Sigmoid colon (tissue), 6 donors: ENCODE measurements at regions not wholly inside any gene's neighbourhood (a gene's known extent, or its start where the extent isn't known, plus 50 kb on each side); places are given as distances from the start of the nearest gene placed in this dataset.

Experiments
- DNase-seq: peaks from one replicate; pipeline ENCODE4 v3.0.0-alpha.2; 2019
- H3K27ac ChIP-seq, 4 donors: fragments of 200-600 bp; sonication (generic); one replicate each; pipeline ENCODE4 v1.5.1; 2016 to 2019; ENCODE audit warnings: mild to moderate bottlenecking in 1 of 4
- H3K27me3 ChIP-seq, 3 donors: fragments of 200-600 bp; sonication (generic); one replicate each; pipeline ENCODE4 v1.5.1; 2019; ENCODE audit warnings: mild to moderate bottlenecking in 1 of 3
- H3K36me3 ChIP-seq, 4 donors: fragments of 200-600 bp; sonication (generic); one replicate each; pipeline ENCODE4 v1.5.1; 2016 to 2019
- H3K4me1 ChIP-seq, 4 donors: fragments of 200-600 bp; sonication (generic); one replicate each; pipeline ENCODE4 v1.5.1; 2017 to 2019
- H3K4me3 ChIP-seq, 4 donors: fragments of 200-600 bp; sonication (generic); one replicate each; pipeline ENCODE4 v1.5.1; 2017 to 2019; ENCODE audit warnings: mild to moderate bottlenecking in 2 of 4, moderate library complexity in 1 of 4
- H3K9me3 ChIP-seq, 4 donors: fragments of 200-600 bp in 3 of 4; sonication (generic) in 3 of 4; one replicate each; pipeline versions ENCODE4 v1.5.1 to v1.6.1; 2013 to 2019
- EP300 ChIP-seq, 4 donors: sonication (generic); formaldehyde crosslinking; IDR thresholded peaks; one replicate each; pipeline ENCODE4 v1.6.1; 2017; ENCODE audit warnings: antibody characterized with exemption in 4 of 4
- POLR2A ChIP-seq, 2 donors: fragments of 450-650 bp; IDR thresholded peaks; one replicate each; pipeline ENCODE4 v1.6.1; 2016; ENCODE audit warnings: antibody characterized with exemption in 2 of 2, mild to moderate bottlenecking in 2 of 2, moderate library complexity in 2 of 2
- POLR2AphosphoS5 ChIP-seq, 4 donors: sonication (generic); formaldehyde crosslinking; IDR thresholded peaks; one replicate each; pipeline ENCODE4 v1.6.1; 2017; ENCODE audit warnings: antibody characterized with exemption in 4 of 4
- WGBS, 2 donors: extraction: QIAGEN DNeasy Blood & Tissue Kit; methylation state at CpG; one replicate each; pipeline ENCODE4 v1.1.7; 2013; 5-methylcytosine and 5-hydroxymethylcytosine counted together
- intact Hi-C: fragments of 100-400 bp; cut with DNase I; formaldehyde crosslinking; loops from one replicate; pipeline ENCODE4 v1.15.1; 2023
- TF ChIP-seq, protein P1 (sequence below), 4 experiments: fragments of 450-650 bp in 3 of 4; fragments of 200-600 bp in 1 of 4; IDR thresholded peaks; one replicate each; pipeline ENCODE4 v1.5.1; 2016 to 2019; ENCODE audit warnings: antibody characterized with exemption in 4 of 4, mild to moderate bottlenecking in 3 of 4, moderate library complexity in 2 of 4
- donor health status: healthy with polysubstance abuse.
- donor health status: healthy.

DNA sequence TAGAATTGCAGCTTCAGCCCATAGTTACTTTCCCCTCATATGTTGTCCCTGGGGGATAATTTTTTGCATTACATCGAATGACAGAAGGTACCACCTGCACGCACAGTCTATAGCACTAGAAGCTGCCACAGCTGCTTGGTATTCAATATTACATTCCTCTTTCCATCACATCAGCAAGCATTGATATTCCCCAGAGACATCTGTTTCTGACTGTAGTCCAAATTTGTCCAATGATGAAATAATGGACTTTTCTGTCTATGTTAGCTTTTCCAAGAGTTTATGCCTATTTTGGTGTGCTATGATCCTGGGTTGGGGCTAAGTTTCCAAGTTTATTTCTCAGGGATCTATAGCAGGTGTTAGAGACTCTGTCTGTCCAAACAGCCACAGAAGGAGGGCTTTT is 335.4 kb downstream of the LRIG3 start:
- Histone ChIP-seq H3K9me3 (no peaks in the 10 kb centered on the region), H3K27ac (peak overlapping the region in 3 of 4 donors; percentile 53 to 59 (median 53)), H3K4me1 (no peaks in the 10 kb centered on the region), H3K27me3 (no peaks in the 10 kb centered on the region), H3K36me3 (no peaks in the 10 kb centered on the region), H3K4me3 (no peak overlapping the region)
- no peak for DNase-seq
- 78 to 89% methylated on average over 2 of the region's 2 CpGs for WGBS, 2 donors
- TF ChIP-seq POLR2AphosphoS5 (IDR thresholded peaks at IDR 0.05) (peak in 1 of 4 donors; percentile 44), POLR2A (IDR thresholded peaks at IDR 0.05) (no peak)
- intact Hi-C loops: no loop called here

DNA sequence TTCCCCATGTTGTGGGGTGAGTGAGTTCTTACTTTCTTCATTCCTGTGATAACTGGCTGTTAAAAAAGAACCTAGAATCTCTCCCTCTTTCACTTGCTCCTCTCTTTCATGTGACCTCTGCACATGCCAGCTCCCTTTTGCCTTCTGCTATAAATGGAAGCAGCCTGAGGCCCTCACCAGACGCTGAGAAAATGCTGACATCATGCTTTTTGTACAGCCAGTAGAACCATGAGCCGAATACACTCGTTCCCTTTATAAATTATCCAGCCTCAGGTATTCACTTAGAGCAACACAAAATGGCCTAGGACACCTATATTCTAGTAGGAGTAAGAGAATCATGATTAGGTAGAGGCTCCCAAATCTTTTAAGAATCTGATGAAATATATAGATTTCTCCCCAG is 333.5 kb downstream of the LRIG3 start:
- no peaks in the 10 kb centered on the region for H3K9me3 ChIP-seq
- no peak overlapping the region for H3K27ac ChIP-seq
- H3K36me3 ChIP-seq: no peaks in the 10 kb centered on the region
- H3K27me3 ChIP-seq: no peaks in the 10 kb centered on the region
- intact Hi-C loops: no loop called here
- no peak for DNase-seq
- H3K4me3 ChIP-seq: no peak overlapping the region
- TF ChIP-seq, protein P1, sequence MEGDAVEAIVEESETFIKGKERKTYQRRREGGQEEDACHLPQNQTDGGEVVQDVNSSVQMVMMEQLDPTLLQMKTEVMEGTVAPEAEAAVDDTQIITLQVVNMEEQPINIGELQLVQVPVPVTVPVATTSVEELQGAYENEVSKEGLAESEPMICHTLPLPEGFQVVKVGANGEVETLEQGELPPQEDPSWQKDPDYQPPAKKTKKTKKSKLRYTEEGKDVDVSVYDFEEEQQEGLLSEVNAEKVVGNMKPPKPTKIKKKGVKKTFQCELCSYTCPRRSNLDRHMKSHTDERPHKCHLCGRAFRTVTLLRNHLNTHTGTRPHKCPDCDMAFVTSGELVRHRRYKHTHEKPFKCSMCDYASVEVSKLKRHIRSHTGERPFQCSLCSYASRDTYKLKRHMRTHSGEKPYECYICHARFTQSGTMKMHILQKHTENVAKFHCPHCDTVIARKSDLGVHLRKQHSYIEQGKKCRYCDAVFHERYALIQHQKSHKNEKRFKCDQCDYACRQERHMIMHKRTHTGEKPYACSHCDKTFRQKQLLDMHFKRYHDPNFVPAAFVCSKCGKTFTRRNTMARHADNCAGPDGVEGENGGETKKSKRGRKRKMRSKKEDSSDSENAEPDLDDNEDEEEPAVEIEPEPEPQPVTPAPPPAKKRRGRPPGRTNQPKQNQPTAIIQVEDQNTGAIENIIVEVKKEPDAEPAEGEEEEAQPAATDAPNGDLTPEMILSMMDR (IDR thresholded peaks at IDR 0.05): no peak
- TF ChIP-seq POLR2AphosphoS5 (IDR thresholded peaks at IDR 0.05): no peak
- no peak for TF ChIP-seq POLR2A (IDR thresholded peaks at IDR 0.05)
- no peak for TF ChIP-seq EP300 (IDR thresholded peaks at IDR 0.05)
- H3K4me1 ChIP-seq: no peaks in the 10 kb centered on the region
- WGBS, 2 donors: 72 to 75% methylated on average over 3 of the region's 3 CpGs

DNA sequence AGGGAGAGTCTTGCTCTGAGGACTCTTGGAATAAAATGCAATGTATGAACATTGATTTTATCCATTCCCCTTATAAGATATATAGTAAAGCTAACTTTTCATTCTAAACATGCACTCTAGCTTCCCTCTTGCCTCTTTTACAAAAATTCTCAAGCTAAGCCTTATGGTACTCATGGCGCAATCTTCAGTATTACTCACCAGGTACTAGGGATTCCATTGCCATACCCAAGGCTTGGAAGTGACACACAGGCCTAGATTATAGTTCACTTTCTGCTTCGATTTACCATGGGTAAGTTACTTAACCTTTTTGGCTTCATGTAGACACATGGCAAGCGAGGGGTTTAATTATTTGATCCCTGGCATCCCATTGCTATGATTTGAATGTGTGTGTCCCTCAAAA is 331.5 kb downstream of the LRIG3 start:
- Histone ChIP-seq H3K4me3 (no peak overlapping the region), H3K4me1 (peaks cover 0 to 18% (median 17%) of the 10 kb centered on the region in 4 donors), H3K27ac (no peak overlapping the region), H3K27me3 (no peaks in the 10 kb centered on the region), H3K9me3 (no peaks in the 10 kb centered on the region), H3K36me3 (no peaks in the 10 kb centered on the region)
- DNase-seq: no peak
- 75% methylated on average over 3 of the region's 3 CpGs for WGBS, 2 donors
- intact Hi-C loops: no loop called here
- TF ChIP-seq EP300 (IDR thresholded peaks at IDR 0.05) (no peak), POLR2A (IDR thresholded peaks at IDR 0.05) (no peak)

DNA sequence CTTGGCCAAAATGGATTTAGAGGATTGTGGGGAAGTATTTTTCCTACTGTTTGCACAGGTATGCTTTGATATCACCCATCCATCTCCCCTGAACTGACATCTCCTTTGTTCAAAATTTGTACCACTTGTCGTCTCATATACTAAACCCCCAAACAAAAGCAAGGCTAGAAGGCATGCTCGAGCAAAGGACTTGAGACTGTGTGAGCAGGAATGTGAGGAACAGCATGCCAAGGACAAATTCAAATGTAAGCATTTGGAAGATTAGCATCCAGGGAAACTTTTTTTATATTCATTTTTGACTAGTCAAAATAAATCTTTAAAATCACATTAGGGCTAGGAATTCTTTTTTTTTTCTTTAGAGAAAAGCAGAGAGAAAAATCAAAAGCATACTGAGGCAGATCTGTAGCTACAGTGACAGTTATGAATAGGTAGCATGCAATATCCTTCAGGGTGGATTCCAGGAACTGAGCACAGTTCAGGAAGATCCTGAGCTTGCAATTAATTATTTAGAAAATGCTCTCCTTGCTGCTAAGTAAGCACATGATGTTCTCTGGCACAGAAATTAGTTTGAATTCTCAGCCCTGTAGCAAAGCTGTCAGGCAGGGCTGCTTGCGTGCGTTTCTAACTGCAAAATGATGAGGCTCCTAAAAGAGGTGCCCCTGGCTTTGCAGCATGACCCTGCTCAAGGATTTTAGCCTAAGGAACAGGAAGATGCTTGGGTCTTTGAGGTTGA is 327.7 kb downstream of the LRIG3 start:
- H3K27me3 ChIP-seq: no peaks in the 10 kb centered on the region
- 74 to 84% methylated on average over 4 of the region's 4 CpGs for WGBS, 2 donors
- intact Hi-C loops: loop anchor here (10.0 kb wide), 1 partner anchor 322 kb away; no protein-coding TSS in a partner anchor
- no peak overlapping the region for H3K4me3 ChIP-seq
- no peaks in the 10 kb centered on the region for H3K9me3 ChIP-seq
- peaks cover 0 to 19% (median 17%) of the 10 kb centered on the region in 4 donors for H3K4me1 ChIP-seq
- no peak for DNase-seq
- peak overlapping the region; percentile 10 to 86 (median 65) for H3K27ac ChIP-seq
- no peak for TF ChIP-seq POLR2A (IDR thresholded peaks at IDR 0.05)
- peak in 3 of 4 donors; percentile 34 to 82 (median 82) for TF ChIP-seq EP300 (IDR thresholded peaks at IDR 0.05)
- TF ChIP-seq POLR2AphosphoS5 (IDR thresholded peaks at IDR 0.05): peak in 3 of 4 donors; percentile 59 to 75 (median 73)
- no peaks in the 10 kb centered on the region for H3K36me3 ChIP-seq

DNA sequence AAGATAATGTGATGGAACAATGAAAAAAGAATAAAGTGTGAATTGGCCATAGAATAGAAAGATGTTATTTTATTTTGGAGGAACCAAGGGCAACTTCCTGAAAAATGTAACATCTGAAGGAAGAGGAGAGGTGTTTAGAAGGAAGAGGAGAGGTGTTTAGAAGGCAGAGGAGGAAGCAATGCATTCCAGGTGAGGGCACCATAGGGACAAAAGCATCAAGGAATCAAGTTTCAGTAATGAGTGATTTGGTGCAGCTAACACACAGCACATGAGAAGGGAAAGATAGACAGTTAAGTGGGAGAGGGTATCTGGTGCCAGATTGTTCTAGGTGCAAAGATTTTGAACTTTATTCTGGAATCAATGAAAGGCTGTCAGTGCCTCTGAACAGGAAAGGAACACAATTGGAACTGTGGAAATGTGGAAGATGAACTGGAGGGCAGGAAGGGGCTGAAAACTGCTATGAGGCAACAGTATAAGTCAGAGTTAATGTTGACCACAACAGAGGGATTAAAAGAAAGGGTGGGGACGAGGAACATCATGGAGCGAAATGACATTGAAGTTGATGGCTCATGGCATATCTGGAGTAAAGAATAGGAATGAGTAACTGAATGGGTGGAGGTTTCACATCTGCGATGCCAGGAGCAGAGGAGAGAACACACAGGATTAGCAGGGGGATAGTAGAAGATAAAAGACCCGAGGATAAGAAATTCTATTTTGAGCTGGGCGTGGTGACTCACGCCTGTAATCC is 326.6 kb downstream of the LRIG3 start:
- TF ChIP-seq EP300 (IDR thresholded peaks at IDR 0.05): no peak
- no peak for TF ChIP-seq POLR2AphosphoS5 (IDR thresholded peaks at IDR 0.05)
- TF ChIP-seq, protein P1 (IDR thresholded peaks at IDR 0.05): no peak
- no peak for TF ChIP-seq POLR2A (IDR thresholded peaks at IDR 0.05)
- H3K4me3 ChIP-seq: no peak overlapping the region
- H3K27ac ChIP-seq: peak overlapping the region in 3 of 4 donors; percentile 57 to 86 (median 73)
- H3K9me3 ChIP-seq: no peaks in the 10 kb centered on the region
- H3K27me3 ChIP-seq: no peaks in the 10 kb centered on the region
- WGBS, 2 donors: 75 to 82% methylated on average over 6 of the region's 6 CpGs
- no peaks in the 10 kb centered on the region for H3K36me3 ChIP-seq
- intact Hi-C loops: loop anchor here (10.0 kb wide), 1 partner anchor 321 kb away; no protein-coding TSS in a partner anchor
- no peak for DNase-seq
- H3K4me1 ChIP-seq: peaks cover 0 to 19% (median 17%) of the 10 kb centered on the region in 4 donors

DNA sequence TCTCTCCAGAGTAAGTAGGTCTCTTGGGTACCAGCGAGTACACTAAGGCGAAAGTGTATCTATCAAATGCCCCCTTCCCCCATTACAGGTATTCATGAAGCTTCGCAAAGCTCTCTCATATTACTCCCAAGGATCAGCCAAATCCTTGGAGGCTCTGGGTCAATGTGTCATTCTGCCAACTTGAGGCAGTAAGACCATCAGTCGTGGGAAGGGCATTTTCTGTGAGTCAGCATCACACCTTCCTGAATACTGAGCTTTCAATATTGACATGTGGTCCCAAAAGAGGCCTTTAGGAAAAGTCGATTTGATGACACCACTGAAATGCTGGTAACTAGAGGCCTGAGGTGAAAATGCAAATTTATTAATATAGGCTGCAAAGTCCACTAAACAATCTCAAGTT is 323.9 kb downstream of the LRIG3 start:
- H3K27me3 ChIP-seq: no peaks in the 10 kb centered on the region
- no peak for DNase-seq
- no peak for TF ChIP-seq POLR2AphosphoS5 (IDR thresholded peaks at IDR 0.05)
- no peak for TF ChIP-seq POLR2A (IDR thresholded peaks at IDR 0.05)
- TF ChIP-seq, protein P1 (IDR thresholded peaks at IDR 0.05): no peak
- no peak for TF ChIP-seq EP300 (IDR thresholded peaks at IDR 0.05)
- 78 to 82% methylated on average over 5 of the region's 5 CpGs for WGBS, 2 donors
- no peak overlapping the region for H3K4me3 ChIP-seq
- H3K4me1 ChIP-seq: peaks cover 0 to 19% (median 17%) of the 10 kb centered on the region in 4 donors
- no peaks in the 10 kb centered on the region for H3K36me3 ChIP-seq
- no peaks in the 10 kb centered on the region for H3K9me3 ChIP-seq
- H3K27ac ChIP-seq: no peak overlapping the region
- intact Hi-C loops: loop anchor here (10.0 kb wide), 1 partner anchor 318 kb away; no protein-coding TSS in a partner anchor
